ENCODE measurements at regions not wholly inside any gene's neighbourhood (a gene's known extent, or its start where the extent isn't known, plus 50 kb on each side); places are given as distances from the start of the nearest gene placed in this dataset.
"Not testable (repeated sequence)": the region's sequence is repeated elsewhere in the genome, so short reads cannot be mapped to it uniquely, and the experiment has no call there.

- Histone ChIP-seq H3K36me3 (ENCODE audit: insufficient read depth, low read length) (no peaks in the 10 kb centered on the region), H3K9me2 (replicated peaks; ENCODE audit: insufficient read depth, low read length) (no peaks in the 10 kb centered on the region), H3K9ac (ENCODE audit: low read length) (no peak overlapping the region), H3K27me3 (ENCODE audit: low read length) (no peaks in the 10 kb centered on the region), H3K4me2 (ENCODE audit: low read depth, low read length, poor library complexity, severe bottlenecking) (no peak overlapping the region), H3K79me2 (ENCODE audit: low read length) (no peaks in the 10 kb centered on the region), H3K27ac (ENCODE audit: low read length) (no peak overlapping the region), H3K4me3 (ENCODE audit: low read length) (no peak overlapping the region), H2AFZ (ENCODE audit: low read length) (no peak overlapping the region), H4K20me1 (ENCODE audit: insufficient read depth, low read depth, low read length) (no peaks in the 10 kb centered on the region), H3K9me3 (ENCODE audit: low read length) (peaks cover 24% of the 10 kb centered on the region), H3K4me1 (ENCODE audit: low read length) (no peaks in the 10 kb centered on the region)
- no peak for DNase-seq
Observed at GRCh38 chr11:38130976-38131375, 1532.9 kb upstream of the RAG2 start.

DNA sequence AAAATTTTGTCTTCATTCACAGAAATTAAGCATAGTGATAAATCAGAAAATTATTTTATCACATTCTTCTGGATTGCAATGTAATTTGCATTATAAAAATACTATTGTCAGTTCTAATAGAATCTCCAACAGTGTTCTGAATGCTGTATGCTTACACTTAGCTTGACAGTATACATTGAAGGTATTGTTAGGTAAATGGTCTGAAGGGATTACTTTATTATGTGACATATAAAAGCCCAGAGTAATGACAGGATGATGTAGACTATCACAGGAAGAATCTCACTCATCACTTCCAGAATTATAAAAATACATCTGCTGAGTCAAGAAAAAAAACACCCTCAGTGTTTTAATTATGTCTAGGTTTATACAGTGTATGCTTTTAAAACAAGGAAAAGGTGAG, 1532.5 kb upstream of the RAG2 start:
- H3K9me3 ChIP-seq (ENCODE audit: low read length): peaks cover 24% of the 10 kb centered on the region

GRCh38 chr11:38123673-38124072, 1525.6 kb upstream of the RAG2 start:
- Histone ChIP-seq H3K79me2 (ENCODE audit: low read length) (no peaks in the 10 kb centered on the region), H3K9me2 (replicated peaks; ENCODE audit: insufficient read depth, low read length) (no peaks in the 10 kb centered on the region), H3K27ac (ENCODE audit: low read length) (no peak overlapping the region), H3K4me3 (ENCODE audit: low read length) (no peak overlapping the region), H2AFZ (ENCODE audit: low read length) (no peak overlapping the region), H3K36me3 (ENCODE audit: insufficient read depth, low read length) (no peaks in the 10 kb centered on the region), H4K20me1 (ENCODE audit: insufficient read depth, low read depth, low read length) (no peaks in the 10 kb centered on the region), H3K4me1 (ENCODE audit: low read length) (no peaks in the 10 kb centered on the region), H3K9me3 (ENCODE audit: low read length) (peaks cover 17% of the 10 kb centered on the region), H3K27me3 (ENCODE audit: low read length) (no peaks in the 10 kb centered on the region), H3K4me2 (ENCODE audit: low read depth, low read length, poor library complexity, severe bottlenecking) (no peak overlapping the region), H3K9ac (ENCODE audit: low read length) (no peak overlapping the region)
- DNase-seq: no peak

More for the DNA sequence above, 1532.5 kb upstream of the RAG2 start:
- Histone ChIP-seq H3K27ac (ENCODE audit: low read length) (no peak overlapping the region), H3K79me2 (ENCODE audit: low read length) (no peaks in the 10 kb centered on the region), H3K36me3 (ENCODE audit: insufficient read depth, low read length) (no peaks in the 10 kb centered on the region), H3K9ac (ENCODE audit: low read length) (no peak overlapping the region), H3K4me3 (ENCODE audit: low read length) (no peak overlapping the region), H3K4me1 (ENCODE audit: low read length) (no peaks in the 10 kb centered on the region), H3K9me2 (replicated peaks; ENCODE audit: insufficient read depth, low read length) (no peaks in the 10 kb centered on the region), H3K4me2 (ENCODE audit: low read depth, low read length, poor library complexity, severe bottlenecking) (no peak overlapping the region), H2AFZ (ENCODE audit: low read length) (no peak overlapping the region), H4K20me1 (ENCODE audit: insufficient read depth, low read depth, low read length) (no peaks in the 10 kb centered on the region), H3K27me3 (ENCODE audit: low read length) (no peaks in the 10 kb centered on the region)
- no peak for DNase-seq

DNA sequence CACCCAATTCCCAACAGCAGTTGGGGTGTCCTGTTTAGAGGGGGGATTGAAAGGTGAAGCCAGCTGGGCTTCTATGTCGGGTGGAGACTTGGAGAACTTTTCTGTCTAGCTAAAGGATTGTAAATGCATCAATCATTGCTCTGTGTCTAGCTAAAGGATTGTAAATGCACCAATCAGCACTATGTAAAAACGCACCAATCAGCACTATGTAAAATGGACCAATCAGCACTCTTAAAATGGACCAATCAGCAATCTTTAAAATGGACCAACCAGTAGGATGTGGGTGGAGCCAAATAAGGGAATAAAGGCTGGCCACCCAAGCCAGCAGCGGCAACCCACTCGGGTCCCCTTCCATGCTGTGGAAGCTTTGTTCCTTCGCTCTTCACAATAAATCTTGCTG, 1518.6 kb upstream of the RAG2 start:
- not testable (repeated sequence) for H4K20me1 ChIP-seq (ENCODE audit: insufficient read depth, low read depth, low read length); H3K4me1 ChIP-seq (ENCODE audit: low read length); H3K36me3 ChIP-seq (ENCODE audit: insufficient read depth, low read length); H3K9ac ChIP-seq (ENCODE audit: low read length); H3K79me2 ChIP-seq (ENCODE audit: low read length); H3K9me3 ChIP-seq (ENCODE audit: low read length); H3K27me3 ChIP-seq (ENCODE audit: low read length); DNase-seq; H3K4me2 ChIP-seq (ENCODE audit: low read depth, low read length, poor library complexity, severe bottlenecking); H2AFZ ChIP-seq (ENCODE audit: low read length); H3K27ac ChIP-seq (ENCODE audit: low read length); H3K9me2 ChIP-seq (replicated peaks; ENCODE audit: insufficient read depth, low read length); H3K4me3 ChIP-seq (ENCODE audit: low read length)

GRCh38 chr11:38115381-38115780, 1517.3 kb upstream of the RAG2 start:
- H3K9me2 ChIP-seq (replicated peaks; ENCODE audit: insufficient read depth, low read length); H3K4me3 ChIP-seq (ENCODE audit: low read length); H3K27ac ChIP-seq (ENCODE audit: low read length); H4K20me1 ChIP-seq (ENCODE audit: insufficient read depth, low read depth, low read length); H3K9me3 ChIP-seq (ENCODE audit: low read length); H3K4me2 ChIP-seq (ENCODE audit: low read depth, low read length, poor library complexity, severe bottlenecking); H3K9ac ChIP-seq (ENCODE audit: low read length); DNase-seq; H3K36me3 ChIP-seq (ENCODE audit: insufficient read depth, low read length); H3K4me1 ChIP-seq (ENCODE audit: low read length); H3K27me3 ChIP-seq (ENCODE audit: low read length); H2AFZ ChIP-seq (ENCODE audit: low read length); H3K79me2 ChIP-seq (ENCODE audit: low read length): not testable (repeated sequence)

- Histone ChIP-seq H4K20me1 (ENCODE audit: insufficient read depth, low read depth, low read length) (no peaks in the 10 kb centered on the region), H3K4me2 (ENCODE audit: low read depth, low read length, poor library complexity, severe bottlenecking) (no peak overlapping the region), H3K79me2 (ENCODE audit: low read length) (no peaks in the 10 kb centered on the region), H3K4me1 (ENCODE audit: low read length) (no peaks in the 10 kb centered on the region), H3K27ac (ENCODE audit: low read length) (no peak overlapping the region), H3K9me2 (replicated peaks; ENCODE audit: insufficient read depth, low read length) (no peaks in the 10 kb centered on the region), H3K4me3 (ENCODE audit: low read length) (no peak overlapping the region), H3K9ac (ENCODE audit: low read length) (no peak overlapping the region), H2AFZ (ENCODE audit: low read length) (no peak overlapping the region), H3K9me3 (ENCODE audit: low read length) (peaks cover 16% of the 10 kb centered on the region), H3K36me3 (ENCODE audit: insufficient read depth, low read length) (no peaks in the 10 kb centered on the region), H3K27me3 (ENCODE audit: low read length) (no peaks in the 10 kb centered on the region)
- DNase-seq: no peak
Observed at GRCh38 chr11:38100836-38101462, 1502.9 kb upstream of the RAG2 start.

- H3K36me3 ChIP-seq (ENCODE audit: insufficient read depth, low read length): no peaks in the 10 kb centered on the region
- H2AFZ ChIP-seq (ENCODE audit: low read length): no peak overlapping the region
- H3K4me3 ChIP-seq (ENCODE audit: low read length): no peak overlapping the region
- H3K9me2 ChIP-seq (replicated peaks; ENCODE audit: insufficient read depth, low read length): no peaks in the 10 kb centered on the region
- no peaks in the 10 kb centered on the region for H4K20me1 ChIP-seq (ENCODE audit: insufficient read depth, low read depth, low read length)
- H3K4me2 ChIP-seq (ENCODE audit: low read depth, low read length, poor library complexity, severe bottlenecking): no peak overlapping the region
- H3K9me3 ChIP-seq (ENCODE audit: low read length): peaks cover 19% of the 10 kb centered on the region
- H3K27me3 ChIP-seq (ENCODE audit: low read length): no peaks in the 10 kb centered on the region
- H3K9ac ChIP-seq (ENCODE audit: low read length): no peak overlapping the region
- H3K27ac ChIP-seq (ENCODE audit: low read length): no peak overlapping the region
- no peaks in the 10 kb centered on the region for H3K79me2 ChIP-seq (ENCODE audit: low read length)
- DNase-seq: no peak
- H3K4me1 ChIP-seq (ENCODE audit: low read length): no peaks in the 10 kb centered on the region
Observed at GRCh38 chr11:38095268-38095667, 1497.2 kb upstream of the RAG2 start.

- H3K4me2 ChIP-seq (ENCODE audit: low read depth, low read length, poor library complexity, severe bottlenecking): no peak overlapping the region
Observed at GRCh38 chr11:38089726-38090125, 1491.7 kb upstream of the RAG2 start.

DNA sequence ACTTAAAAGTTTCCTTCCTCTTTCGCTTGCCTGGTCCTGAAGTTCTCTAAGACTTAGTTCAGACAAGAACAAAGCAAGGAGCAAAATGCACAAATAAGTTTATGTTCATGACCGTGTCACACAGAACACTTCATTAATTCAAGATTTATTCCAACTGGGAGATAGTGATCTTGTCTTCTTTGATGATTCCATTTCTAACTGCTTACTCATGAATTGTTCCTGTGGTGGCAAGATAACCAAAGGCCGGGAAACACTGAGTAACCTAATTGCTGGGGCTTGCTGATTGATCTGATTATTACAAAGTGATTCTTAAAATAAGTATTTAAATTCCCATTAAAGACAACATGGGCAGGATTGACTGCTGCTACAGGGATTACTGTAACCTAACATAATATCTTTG, 1462.9 kb upstream of the RAG2 start:
- Histone ChIP-seq H3K27ac (ENCODE audit: low read length) (no peak overlapping the region), H3K79me2 (ENCODE audit: low read length) (no peaks in the 10 kb centered on the region), H3K27me3 (ENCODE audit: low read length) (no peaks in the 10 kb centered on the region), H3K4me1 (ENCODE audit: low read length) (no peaks in the 10 kb centered on the region), H2AFZ (ENCODE audit: low read length) (no peak overlapping the region), H3K4me3 (ENCODE audit: low read length) (no peak overlapping the region), H3K36me3 (ENCODE audit: insufficient read depth, low read length) (no peaks in the 10 kb centered on the region), H3K9me2 (replicated peaks; ENCODE audit: insufficient read depth, low read length) (no peaks in the 10 kb centered on the region), H3K9me3 (ENCODE audit: low read length) (peaks cover 15% of the 10 kb centered on the region; the same call in 1 of the 2 replicates), H3K4me2 (ENCODE audit: low read depth, low read length, poor library complexity, severe bottlenecking) (no peak overlapping the region), H3K9ac (ENCODE audit: low read length) (no peak overlapping the region), H4K20me1 (ENCODE audit: insufficient read depth, low read depth, low read length) (no peaks in the 10 kb centered on the region)
- DNase-seq: no peak

More at GRCh38 chr11:38089726-38090125, 1491.7 kb upstream of the RAG2 start:
- no peak overlapping the region for H2AFZ ChIP-seq (ENCODE audit: low read length)
- no peaks in the 10 kb centered on the region for H3K27me3 ChIP-seq (ENCODE audit: low read length)
- peaks cover 29% of the 10 kb centered on the region for H3K9me3 ChIP-seq (ENCODE audit: low read length)
- H3K4me1 ChIP-seq (ENCODE audit: low read length): no peaks in the 10 kb centered on the region
- H3K4me3 ChIP-seq (ENCODE audit: low read length): no peak overlapping the region
- H3K9ac ChIP-seq (ENCODE audit: low read length): no peak overlapping the region
- no peak overlapping the region for H3K27ac ChIP-seq (ENCODE audit: low read length)
- H3K36me3 ChIP-seq (ENCODE audit: insufficient read depth, low read length): no peaks in the 10 kb centered on the region
- H4K20me1 ChIP-seq (ENCODE audit: insufficient read depth, low read depth, low read length): no peaks in the 10 kb centered on the region
- no peaks in the 10 kb centered on the region for H3K9me2 ChIP-seq (replicated peaks; ENCODE audit: insufficient read depth, low read length)
- DNase-seq: no peak
- H3K79me2 ChIP-seq (ENCODE audit: low read length): no peaks in the 10 kb centered on the region
